Ectodermal cell (in vitro differentiated cells): ENCODE measurements at regions not wholly inside any gene's neighbourhood (a gene's known extent, or its start where the extent isn't known, plus 50 kb on each side); places are given as distances from the start of the nearest gene placed in this dataset.

Experiments
- H3K27ac ChIP-seq: 2 replicates; pipeline ENCODE4 v1.7.0; 2013; ENCODE audit warnings: mild to moderate bottlenecking, low read depth, low read length; ENCODE audit not compliant: insufficient read depth, poor library complexity, severe bottlenecking
- H3K27me3 ChIP-seq: 2 replicates; pipeline ENCODE4 v1.7.0; 2013; ENCODE audit warnings: mild to moderate bottlenecking, low read length; ENCODE audit not compliant: insufficient read depth, control insufficient read depth, poor library complexity, severe bottlenecking
- H3K36me3 ChIP-seq: one replicate; pipeline ENCODE4 v1.7.0; 2013; ENCODE audit warnings: low read length; ENCODE audit not compliant: control insufficient read depth, insufficient read depth
- H3K4me1 ChIP-seq: one replicate; pipeline ENCODE4 v1.7.0; 2013; ENCODE audit warnings: low read length; ENCODE audit not compliant: control insufficient read depth, insufficient read depth
- H3K4me3 ChIP-seq: 2 replicates; pipeline ENCODE4 v1.7.0; 2013; ENCODE audit warnings: low read depth, low read length, control low read depth; ENCODE audit not compliant: insufficient read depth
- H3K9me3 ChIP-seq: 2 replicates; pipeline ENCODE4 v1.7.0; 2013; ENCODE audit warnings: mild to moderate bottlenecking, low read length, moderate library complexity; ENCODE audit not compliant: control insufficient read depth
- WGBS, 2 experiments: methylation state at CpG; one replicate each; pipeline ENCODE4 v1.1.7; 2013; ENCODE audit warnings: missing lambda C conversion rate in 2 of 2; 5-methylcytosine and 5-hydroxymethylcytosine counted together

DNA sequence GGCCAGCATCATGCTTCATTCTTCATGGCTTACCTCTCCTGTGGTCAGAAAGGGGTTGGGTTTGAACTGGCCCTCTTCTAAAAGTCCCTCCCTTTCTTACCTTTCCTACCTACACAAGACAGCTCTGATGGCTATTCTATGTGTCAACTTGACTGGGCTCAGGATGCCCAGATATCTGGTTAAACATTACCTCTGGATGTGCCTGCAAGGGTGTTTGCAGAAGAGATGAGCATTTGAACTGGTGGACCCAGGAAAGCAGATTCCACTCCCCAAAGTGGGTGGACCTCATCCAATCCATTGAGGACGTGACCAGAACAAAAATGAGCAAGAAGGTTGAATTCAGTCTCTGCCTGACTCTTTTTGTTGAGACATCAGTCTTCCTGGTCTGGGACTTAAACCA lies 79.0 kb upstream of the TCF7L2 start:
- no peaks in the 10 kb centered on the region for H3K27me3 ChIP-seq
- WGBS, 2 experiments: 91 to 93% methylated on average over 1 of the region's 1 CpG
- no peaks in the 10 kb centered on the region for H3K4me1 ChIP-seq
- H3K4me3 ChIP-seq: no peak overlapping the region
- H3K9me3 ChIP-seq: no peaks in the 10 kb centered on the region
- H3K27ac ChIP-seq: no peak overlapping the region
- no peaks in the 10 kb centered on the region for H3K36me3 ChIP-seq

DNA sequence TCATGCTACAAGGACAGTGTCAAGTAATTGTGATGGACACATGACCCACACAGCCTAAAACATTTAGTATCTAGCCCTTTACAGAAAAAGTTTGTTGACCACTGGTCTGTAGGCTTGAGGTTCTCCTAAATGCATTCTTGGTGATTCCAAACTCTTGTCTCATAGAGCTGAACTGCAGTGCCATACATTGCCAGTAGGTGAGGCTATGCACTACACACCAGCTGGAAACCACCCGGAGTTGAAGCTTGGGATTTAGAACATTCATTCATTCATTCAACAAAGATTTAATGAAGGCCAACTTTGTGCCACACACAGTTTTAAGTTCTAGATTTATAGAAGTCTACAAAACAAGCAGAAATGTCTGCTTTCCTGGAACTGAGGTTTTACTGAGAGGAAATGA lies 77.3 kb upstream of the TCF7L2 start:
- no peaks in the 10 kb centered on the region for H3K9me3 ChIP-seq
- H3K27me3 ChIP-seq: no peaks in the 10 kb centered on the region
- H3K36me3 ChIP-seq: no peaks in the 10 kb centered on the region
- H3K4me1 ChIP-seq: no peaks in the 10 kb centered on the region
- 88 to 92% methylated on average over 1 of the region's 1 CpG for WGBS, 2 experiments
- no peak overlapping the region for H3K4me3 ChIP-seq
- no peak overlapping the region for H3K27ac ChIP-seq

DNA sequence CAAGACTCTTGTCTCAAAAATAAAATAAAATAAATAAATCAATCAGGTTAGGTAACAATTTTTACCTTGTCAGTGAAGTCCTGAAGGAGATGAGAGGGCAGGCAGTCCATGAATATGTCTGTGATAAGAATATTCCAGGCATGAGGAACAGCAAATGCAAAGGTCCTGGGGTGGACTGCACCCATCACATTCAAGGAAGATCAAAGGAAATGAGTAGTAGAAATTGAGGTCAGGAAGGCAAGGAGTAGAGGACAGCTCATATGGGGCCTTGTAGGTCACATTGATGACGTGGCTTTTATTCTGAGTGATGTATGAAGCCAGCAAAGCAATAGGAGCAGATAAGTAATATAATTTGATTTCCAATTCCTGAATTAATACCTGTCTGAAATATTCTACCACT lies 76.5 kb upstream of the TCF7L2 start:
- no peaks in the 10 kb centered on the region for H3K36me3 ChIP-seq
- H3K4me3 ChIP-seq: no peak overlapping the region
- H3K9me3 ChIP-seq: no peaks in the 10 kb centered on the region
- no peaks in the 10 kb centered on the region for H3K4me1 ChIP-seq
- H3K27ac ChIP-seq: no peak overlapping the region
- WGBS, 2 experiments: 100% methylated on average over 1 of the region's 1 CpG
- H3K27me3 ChIP-seq: no peaks in the 10 kb centered on the region

DNA sequence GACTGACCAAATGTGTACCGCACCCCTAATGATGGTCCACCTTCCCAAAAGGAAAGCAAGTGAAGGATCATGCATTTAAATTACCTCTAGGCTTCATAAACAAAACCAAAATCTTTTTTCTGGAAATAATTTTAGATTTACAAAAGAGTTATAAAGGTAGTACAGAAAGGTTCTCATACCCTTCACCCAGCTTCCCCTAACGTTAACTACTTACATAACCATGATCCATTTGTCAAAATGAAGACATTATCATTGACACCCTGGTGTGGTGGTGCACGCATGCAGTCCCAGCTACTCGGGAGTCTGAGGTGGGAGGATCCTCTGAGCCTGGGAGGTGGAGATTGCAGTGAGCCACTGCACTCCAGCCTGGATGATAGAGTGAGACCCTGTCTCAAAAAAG lies 75.1 kb upstream of the TCF7L2 start:
- 89% methylated on average over 4 of the region's 4 CpGs for WGBS, 2 experiments

DNA sequence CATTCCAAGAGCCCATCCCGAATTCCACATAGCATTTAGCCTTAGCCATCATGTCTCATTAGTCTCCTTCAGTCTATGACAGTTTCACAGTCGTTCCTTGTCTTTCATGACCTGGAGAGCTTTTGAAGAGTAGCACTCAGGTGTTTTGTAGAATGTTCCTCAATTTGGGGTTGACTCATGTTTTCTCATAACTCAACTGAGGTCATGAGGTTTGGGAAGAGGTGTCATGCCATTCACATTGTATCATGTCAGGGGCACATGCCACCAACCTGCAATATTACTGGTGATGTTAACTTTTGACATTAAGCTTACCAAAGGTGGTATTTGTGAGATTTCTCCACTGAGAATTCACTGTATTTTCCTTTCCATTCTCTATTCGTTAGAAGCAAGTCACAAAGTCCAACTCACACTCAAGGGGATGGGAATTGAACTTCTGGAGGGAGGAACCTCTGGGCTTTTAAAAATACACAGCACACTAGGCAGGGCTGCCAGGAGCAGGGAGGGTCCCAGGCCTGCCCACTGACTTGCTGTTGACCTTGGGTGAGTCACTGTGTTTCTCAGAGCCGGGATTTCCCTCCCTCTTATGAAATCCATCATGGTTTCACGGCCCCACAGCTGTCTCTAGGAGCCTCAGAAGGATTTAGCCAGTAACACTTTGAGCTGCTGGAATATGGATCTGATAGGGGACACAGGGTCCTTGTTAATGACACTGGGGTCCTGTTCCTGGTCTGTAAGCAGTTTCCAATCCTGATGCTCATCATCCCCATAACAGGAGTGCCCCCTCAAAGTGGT lies 74.4 kb upstream of the TCF7L2 start:
- WGBS, 2 experiments: 80 to 82% methylated on average over 5 of the region's 5 CpGs

More for the DNA sequence above, 75.1 kb upstream of the TCF7L2 start:
- no peak overlapping the region for H3K27ac ChIP-seq
- H3K36me3 ChIP-seq: no peaks in the 10 kb centered on the region
- H3K4me1 ChIP-seq: no peaks in the 10 kb centered on the region
- no peaks in the 10 kb centered on the region for H3K9me3 ChIP-seq
- no peak overlapping the region for H3K4me3 ChIP-seq
- no peaks in the 10 kb centered on the region for H3K27me3 ChIP-seq

DNA sequence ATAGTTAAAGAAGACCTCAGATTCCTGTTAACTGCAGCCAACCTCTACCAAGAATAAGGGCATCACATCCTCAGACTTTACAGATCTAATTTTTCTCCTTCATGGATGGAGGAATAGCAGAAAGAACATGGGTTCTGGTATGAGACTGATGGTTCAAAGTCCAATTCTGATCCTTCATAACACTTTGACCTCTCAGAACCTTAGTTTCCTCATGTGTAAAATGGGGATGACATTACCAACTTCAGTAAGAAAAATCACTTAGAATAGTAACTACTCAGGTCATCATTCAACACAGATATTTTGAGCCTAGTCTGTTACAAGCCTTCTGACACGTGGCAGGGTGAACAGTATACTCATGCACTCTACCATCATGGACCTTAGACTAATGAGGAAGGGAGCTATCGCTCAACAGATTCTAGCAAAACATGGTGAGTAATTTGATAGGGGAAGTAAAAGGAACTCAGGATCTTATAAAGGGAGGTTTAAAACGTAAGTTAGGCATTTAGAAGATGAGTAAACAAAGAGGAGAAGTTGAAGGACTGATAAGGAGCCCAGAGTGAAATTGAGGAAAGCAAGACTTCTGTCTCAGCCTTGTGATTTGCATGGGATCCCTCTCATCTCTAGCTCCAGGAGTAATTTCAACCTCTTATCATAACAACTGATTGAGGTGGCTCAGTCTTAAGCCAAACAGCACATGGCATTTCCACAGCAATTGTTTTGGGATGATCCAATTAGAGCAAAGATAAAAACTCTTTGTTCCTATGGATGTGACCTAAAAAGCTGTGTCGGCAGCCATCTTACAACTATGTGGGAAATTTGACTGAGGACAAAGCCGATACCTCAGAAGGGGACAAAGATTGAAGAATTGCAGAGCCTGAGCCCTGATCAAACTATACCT lies 69.2 kb upstream of the TCF7L2 start:
- no peaks in the 10 kb centered on the region for H3K9me3 ChIP-seq
- H3K27ac ChIP-seq: no peak overlapping the region
- H3K4me1 ChIP-seq: no peaks in the 10 kb centered on the region
- H3K4me3 ChIP-seq: no peak overlapping the region
- WGBS, 2 experiments: 88 to 92% methylated on average over 5 of the region's 5 CpGs
- no peaks in the 10 kb centered on the region for H3K27me3 ChIP-seq
- H3K36me3 ChIP-seq: no peaks in the 10 kb centered on the region

More for the DNA sequence above, 74.4 kb upstream of the TCF7L2 start:
- no peak overlapping the region for H3K27ac ChIP-seq
- H3K4me1 ChIP-seq: no peaks in the 10 kb centered on the region
- no peak overlapping the region for H3K4me3 ChIP-seq
- H3K27me3 ChIP-seq: no peaks in the 10 kb centered on the region
- no peaks in the 10 kb centered on the region for H3K36me3 ChIP-seq
- no peaks in the 10 kb centered on the region for H3K9me3 ChIP-seq

DNA sequence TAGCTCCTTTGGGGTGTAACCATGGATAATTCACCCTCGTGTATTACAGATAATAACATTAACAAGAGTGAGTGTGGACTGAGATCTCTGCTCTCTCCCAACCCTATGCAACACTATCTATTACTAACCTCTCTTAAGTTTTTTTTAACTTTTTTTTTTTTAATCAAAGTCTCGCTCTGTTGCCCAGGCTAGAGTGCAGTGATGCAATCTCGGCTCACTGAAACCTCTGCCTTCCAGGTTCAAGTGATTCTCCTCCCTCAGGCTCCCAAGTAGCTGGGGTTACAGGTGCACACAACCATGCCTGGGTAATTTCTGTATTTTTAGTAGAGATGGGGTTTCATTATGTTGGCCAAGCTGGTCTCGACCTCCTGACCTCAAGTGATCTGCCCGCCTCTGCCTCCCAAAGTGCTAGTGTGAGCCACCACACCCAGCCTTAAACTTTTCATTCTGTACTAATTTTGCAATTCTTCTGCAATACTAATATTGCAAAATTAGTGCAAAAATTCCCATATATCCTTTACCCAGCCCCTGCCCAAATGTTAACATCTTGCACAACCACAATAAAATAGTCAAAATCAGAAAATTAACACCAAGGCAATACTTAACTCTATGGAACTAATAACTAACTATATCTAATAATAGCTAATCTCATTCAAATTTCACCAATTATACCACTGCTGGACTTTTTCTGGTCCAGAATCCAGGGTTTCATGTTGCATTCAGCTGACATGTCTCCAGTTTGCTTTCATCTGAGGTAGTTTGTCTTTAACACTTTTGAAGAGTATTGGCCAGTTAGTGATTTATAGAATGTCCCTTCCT lies 66.5 kb upstream of the TCF7L2 start:
- no peak overlapping the region for H3K4me3 ChIP-seq

DNA sequence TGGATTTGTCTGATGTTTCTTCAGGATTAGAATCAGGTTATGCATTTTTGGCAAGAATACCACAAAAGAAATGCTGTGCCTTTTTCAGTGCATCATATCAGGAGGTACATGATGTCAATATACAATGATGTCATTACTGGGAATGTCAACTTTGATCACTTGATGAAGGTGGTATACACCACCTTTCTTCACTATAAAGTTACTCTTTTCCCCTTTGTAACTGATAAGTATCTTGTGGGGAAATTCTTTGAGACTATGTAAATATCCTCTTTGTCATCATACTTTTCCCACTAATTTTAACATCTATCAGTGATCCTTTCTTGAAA lies 65.9 kb upstream of the TCF7L2 start:
- Histone ChIP-seq H3K27me3 (no peaks in the 10 kb centered on the region), H3K27ac (no peak overlapping the region), H3K4me1 (no peaks in the 10 kb centered on the region), H3K4me3 (no peak overlapping the region), H3K36me3 (no peaks in the 10 kb centered on the region), H3K9me3 (no peaks in the 10 kb centered on the region)

More for the DNA sequence above, 66.5 kb upstream of the TCF7L2 start:
- Histone ChIP-seq H3K4me1 (no peaks in the 10 kb centered on the region), H3K27ac (no peak overlapping the region), H3K27me3 (no peaks in the 10 kb centered on the region), H3K9me3 (no peaks in the 10 kb centered on the region), H3K36me3 (no peaks in the 10 kb centered on the region)
- 85 to 88% methylated on average over 5 of the region's 5 CpGs for WGBS, 2 experiments

DNA sequence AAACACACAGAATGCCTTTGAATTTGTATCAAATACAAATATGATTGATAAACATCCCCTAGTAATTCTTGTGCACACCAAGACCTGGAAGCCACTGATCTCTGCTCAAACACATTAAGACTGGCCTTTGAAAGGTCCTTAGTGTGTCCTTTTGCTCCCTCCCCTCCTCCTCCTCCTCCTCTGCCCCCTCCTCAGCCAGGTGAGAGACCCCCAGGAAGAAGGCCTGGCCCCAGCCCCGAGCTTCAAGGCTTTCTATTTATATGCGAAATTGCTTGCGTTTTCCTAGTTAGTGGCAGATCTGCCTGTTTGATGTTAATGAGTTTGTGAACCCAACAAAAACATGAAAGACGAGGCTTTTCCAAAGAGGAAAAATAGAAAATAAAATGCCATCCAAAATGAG lies 63.6 kb upstream of the TCF7L2 start:
- H3K4me3 ChIP-seq: no peak overlapping the region
- H3K27ac ChIP-seq: no peak overlapping the region
- no peaks in the 10 kb centered on the region for H3K4me1 ChIP-seq
- H3K36me3 ChIP-seq: no peaks in the 10 kb centered on the region
- H3K27me3 ChIP-seq: no peaks in the 10 kb centered on the region
- WGBS, 2 experiments: 15 to 25% methylated on average over 4 of the region's 4 CpGs
- no peaks in the 10 kb centered on the region for H3K9me3 ChIP-seq

DNA sequence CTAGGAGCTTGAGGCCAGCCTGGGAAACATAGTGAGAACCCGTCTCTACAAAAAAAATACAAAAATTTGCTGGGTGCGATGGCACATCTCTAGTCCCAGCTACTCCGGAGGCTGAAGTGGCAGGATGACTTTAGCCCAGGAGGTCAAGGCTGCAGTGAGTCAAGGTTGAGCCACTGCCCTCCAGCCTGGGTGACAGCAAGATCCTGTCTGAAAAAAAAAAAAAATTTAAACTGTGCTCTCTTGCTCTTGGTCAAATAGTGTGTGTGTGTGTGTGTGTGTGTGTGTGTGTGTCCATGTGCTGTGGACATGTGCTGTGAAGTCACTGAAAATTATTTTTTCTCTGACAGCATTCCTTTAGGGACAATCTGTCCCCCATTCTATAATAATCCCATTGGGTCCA lies 62.1 kb upstream of the TCF7L2 start:
- H3K27ac ChIP-seq: no peak overlapping the region
- H3K27me3 ChIP-seq: no peaks in the 10 kb centered on the region
- H3K4me1 ChIP-seq: no peaks in the 10 kb centered on the region
- no peaks in the 10 kb centered on the region for H3K36me3 ChIP-seq
- H3K4me3 ChIP-seq: no peak overlapping the region
- WGBS, 2 experiments: 82 to 88% methylated on average over 3 of the region's 3 CpGs
- H3K9me3 ChIP-seq: no peaks in the 10 kb centered on the region
